ENCODE measurements at regions not wholly inside any gene's neighbourhood (a gene's known extent, or its start where the extent isn't known, plus 50 kb on each side); places are given as distances from the start of the nearest gene placed in this dataset.

- H3K27me3 ChIP-seq (ENCODE audit: control insufficient read depth in 1 of 2, insufficient read depth in 2 of 2, low read length in 2 of 2): no peaks in the 10 kb centered on the region
- no peaks in the 10 kb centered on the region for H4K20me1 ChIP-seq (ENCODE audit: insufficient read depth, low read length)
- ATAC-seq: no peak
- TF ChIP-seq, protein P1, sequence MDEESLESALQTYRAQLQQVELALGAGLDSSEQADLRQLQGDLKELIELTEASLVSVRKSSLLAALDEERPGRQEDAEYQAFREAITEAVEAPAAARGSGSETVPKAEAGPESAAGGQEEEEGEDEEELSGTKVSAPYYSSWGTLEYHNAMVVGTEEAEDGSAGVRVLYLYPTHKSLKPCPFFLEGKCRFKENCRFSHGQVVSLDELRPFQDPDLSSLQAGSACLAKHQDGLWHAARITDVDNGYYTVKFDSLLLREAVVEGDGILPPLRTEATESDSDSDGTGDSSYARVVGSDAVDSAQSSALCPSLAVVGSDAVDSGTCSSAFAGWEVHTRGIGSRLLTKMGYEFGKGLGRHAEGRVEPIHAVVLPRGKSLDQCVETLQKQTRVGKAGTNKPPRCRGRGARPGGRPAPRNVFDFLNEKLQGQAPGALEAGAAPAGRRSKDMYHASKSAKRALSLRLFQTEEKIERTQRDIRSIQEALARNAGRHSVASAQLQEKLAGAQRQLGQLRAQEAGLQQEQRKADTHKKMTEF (CRISPR knock-in tag; IDR thresholded peaks at IDR 0.05): no peak
- TF ChIP-seq ZNF484 (CRISPR knock-in tag; IDR thresholded peaks at IDR 0.05; ENCODE audit: borderline replicate concordance, low read depth) (no peak), ZNF562 (CRISPR knock-in tag; IDR thresholded peaks at IDR 0.05; ENCODE audit: borderline replicate concordance) (no peak), ZNF704 (CRISPR knock-in tag; IDR thresholded peaks at IDR 0.05; ENCODE audit: borderline replicate concordance) (no peak), ZNF496 (CRISPR knock-in tag; IDR thresholded peaks at IDR 0.05; ENCODE audit: insufficient replicate concordance) (no peak), ZNF580 (CRISPR knock-in tag; IDR thresholded peaks at IDR 0.05; ENCODE audit: borderline replicate concordance, low read depth) (no peak), ZNF138 (CRISPR knock-in tag; IDR thresholded peaks at IDR 0.05; ENCODE audit: low read depth) (no peak), CENPBD1 (CRISPR knock-in tag; IDR thresholded peaks at IDR 0.05; ENCODE audit: borderline replicate concordance, low read depth) (no peak), MTF1 (CRISPR knock-in tag; IDR thresholded peaks at IDR 0.05) (no peak), HNRNPUL1 (IDR thresholded peaks at IDR 0.05; ENCODE audit: low read depth, low read length) (no peak), ZNF761 (CRISPR knock-in tag; conservative IDR thresholded peaks at IDR 0.05) (no peak), ZNF564 (CRISPR knock-in tag; IDR thresholded peaks at IDR 0.05) (no peak), ZNF710 (CRISPR knock-in tag; IDR thresholded peaks at IDR 0.05; ENCODE audit: borderline replicate concordance) (no peak), HNRNPL (IDR thresholded peaks at IDR 0.05; ENCODE audit: low read depth, low read length) (no peak), RBM22 (optimal IDR thresholded peaks at IDR 0.05; ENCODE audit: low read length) (no peak), HHEX (CRISPR knock-in tag; IDR thresholded peaks at IDR 0.05) (no peak), ZNF703 (CRISPR knock-in tag; IDR thresholded peaks at IDR 0.05; ENCODE audit: borderline replicate concordance) (no peak)
- TF ChIP-seq, protein P2, sequence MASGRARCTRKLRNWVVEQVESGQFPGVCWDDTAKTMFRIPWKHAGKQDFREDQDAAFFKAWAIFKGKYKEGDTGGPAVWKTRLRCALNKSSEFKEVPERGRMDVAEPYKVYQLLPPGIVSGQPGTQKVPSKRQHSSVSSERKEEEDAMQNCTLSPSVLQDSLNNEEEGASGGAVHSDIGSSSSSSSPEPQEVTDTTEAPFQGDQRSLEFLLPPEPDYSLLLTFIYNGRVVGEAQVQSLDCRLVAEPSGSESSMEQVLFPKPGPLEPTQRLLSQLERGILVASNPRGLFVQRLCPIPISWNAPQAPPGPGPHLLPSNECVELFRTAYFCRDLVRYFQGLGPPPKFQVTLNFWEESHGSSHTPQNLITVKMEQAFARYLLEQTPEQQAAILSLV (CRISPR knock-in tag; IDR thresholded peaks at IDR 0.05; ENCODE audit: borderline replicate concordance): no peak
- POLR2A ChIA-PET: no interaction called here
- CTCF ChIA-PET (ENCODE audit: low intra/inter-chr PET ratio, low total read pairs): no interaction called here
- H3K4me3 ChIP-seq (replicated peaks in 1 of 3; ENCODE audit: insufficient read depth in 1 of 3, low read depth in 2 of 3, low read length in 3 of 3): no peak overlapping the region
- no peak overlapping the region for H3K27ac ChIP-seq (ENCODE audit: extremely low read length, insufficient read depth, low read length)
- H3K4me1 ChIP-seq (ENCODE audit: insufficient read depth, low read length): no peaks in the 10 kb centered on the region
- no peaks in the 10 kb centered on the region for H3K9me3 ChIP-seq (ENCODE audit: low read length)
- H3K4me2 ChIP-seq (ENCODE audit: low read depth, low read length): no peak overlapping the region
- BruUV-seq (replicated peaks): no TSS peak
- H2AFZ ChIP-seq (ENCODE audit: low read length): no peak overlapping the region
- intact Hi-C loops (cut with micrococcal nuclease; ENCODE audit: unreplicated experiment): no loop called here
- no peaks in the 10 kb centered on the region for H3K36me3 ChIP-seq (replicated peaks in 1 of 2; ENCODE audit: control insufficient read depth in 1 of 2, insufficient read depth in 2 of 2, low read length in 2 of 2)
- no peak overlapping the region for H3K9ac ChIP-seq (ENCODE audit: insufficient read depth, low read depth, low read length)
- H3K79me2 ChIP-seq (ENCODE audit: insufficient read depth, low read length): no peaks in the 10 kb centered on the region
- in situ Hi-C loops (cut with HindIII; ENCODE audit: extremely low pct_ligation_motif_present, low pct_unique_long_range_greater_than_20kb): no loop called here
- FAIRE-seq: no peak
- DNase-seq (ENCODE audit: low spot score): no peak
- 1% methylated on average over 3 of the region's 3 CpGs for WGBS (ENCODE audit: low lambda C conversion rate)
These were observed 890.1 kb upstream of the PCDH20 start for GRCh38 chr13:62305756-62306155.
